DLD1 (cell line): ENCODE measurements at regions not wholly inside any gene's neighbourhood (a gene's known extent, or its start where the extent isn't known, plus 50 kb on each side); places are given as distances from the start of the nearest gene placed in this dataset.

Experiments
- in situ Hi-C: cut with HindIII; loops from 2 replicates; pipeline ENCODE4 v1.10.0; 2017; ENCODE audit warnings: low sequenced_read_pairs

DNA sequence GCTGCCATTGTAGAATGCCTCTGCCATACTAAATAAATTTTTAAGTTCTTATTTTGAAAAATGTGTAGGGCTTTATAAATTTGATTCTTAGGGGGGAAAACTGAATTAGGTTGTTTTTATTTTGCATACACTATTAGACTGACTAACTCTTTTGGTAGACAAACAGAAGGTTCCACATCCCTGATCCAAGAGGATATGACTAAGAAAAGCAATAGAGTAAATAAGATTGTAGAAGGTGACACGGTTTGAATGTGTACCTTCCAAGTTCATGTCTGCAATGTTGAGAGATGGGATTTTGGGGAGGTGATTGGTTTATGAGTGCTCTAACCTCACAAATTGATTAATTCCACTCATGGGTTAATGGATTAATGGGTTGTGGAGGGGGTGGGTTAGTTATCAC lies 127.9 kb downstream of the GLUL start:
- in situ Hi-C loops: no loop called here

DNA sequence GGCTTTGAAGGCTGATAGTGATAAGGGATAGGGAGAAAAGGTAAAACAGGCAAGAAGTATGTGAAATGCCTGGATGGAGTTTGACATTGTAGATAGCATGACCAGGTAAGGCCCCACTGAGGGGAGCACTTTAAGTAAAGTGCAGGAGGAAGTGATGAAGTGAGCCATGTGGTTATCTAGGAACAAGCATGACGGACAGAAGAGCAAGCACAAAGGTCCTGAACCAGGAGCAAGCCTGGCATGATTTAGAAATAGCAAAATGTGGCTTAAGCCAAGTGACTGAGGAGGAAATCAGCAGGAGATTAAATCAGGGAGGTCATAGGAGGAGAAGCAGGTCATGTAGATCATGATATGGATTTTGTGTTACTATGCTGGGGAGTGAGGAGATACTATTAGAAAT lies 129.2 kb downstream of the GLUL start:
- in situ Hi-C loops: no loop called here

DNA sequence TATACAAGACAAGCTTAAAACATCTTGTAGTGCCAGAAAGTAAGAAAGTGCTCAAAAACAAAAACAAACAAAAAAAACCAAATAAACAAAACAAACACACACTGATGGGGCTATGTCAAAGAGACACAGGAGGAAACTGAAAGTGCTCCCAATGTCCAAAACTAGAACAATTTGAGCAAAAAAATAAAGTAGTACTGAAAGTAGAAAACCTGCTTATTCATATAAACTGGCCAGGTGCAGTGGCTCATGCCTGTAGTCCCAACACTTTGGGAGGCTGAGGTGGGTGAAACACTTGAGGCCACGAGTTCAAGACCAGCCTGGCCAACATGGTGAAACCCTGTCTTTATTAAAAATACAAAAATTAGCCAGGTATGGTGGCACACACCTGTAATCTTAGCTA lies 129.9 kb downstream of the GLUL start:
- in situ Hi-C loops: no loop called here

DNA sequence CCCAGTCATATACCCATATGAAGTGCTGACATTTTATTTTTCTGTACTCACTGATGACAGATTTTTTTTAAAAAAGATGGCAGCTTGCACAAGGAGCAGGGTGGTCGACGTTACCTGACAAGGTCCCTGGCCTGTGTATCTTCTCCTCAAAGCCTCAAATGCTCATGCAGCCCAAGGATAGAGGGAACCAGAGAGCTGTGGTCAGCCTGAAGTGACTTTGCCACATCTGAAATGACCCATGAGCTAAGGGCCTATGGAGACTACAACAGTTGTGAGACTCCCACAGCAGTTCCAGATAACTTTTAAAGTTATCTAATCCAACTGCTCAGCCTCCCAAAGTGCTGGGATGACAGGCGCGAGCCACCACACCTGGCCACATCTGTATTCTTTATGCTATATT lies 131.1 kb downstream of the GLUL start:
- in situ Hi-C loops: no loop called here

DNA sequence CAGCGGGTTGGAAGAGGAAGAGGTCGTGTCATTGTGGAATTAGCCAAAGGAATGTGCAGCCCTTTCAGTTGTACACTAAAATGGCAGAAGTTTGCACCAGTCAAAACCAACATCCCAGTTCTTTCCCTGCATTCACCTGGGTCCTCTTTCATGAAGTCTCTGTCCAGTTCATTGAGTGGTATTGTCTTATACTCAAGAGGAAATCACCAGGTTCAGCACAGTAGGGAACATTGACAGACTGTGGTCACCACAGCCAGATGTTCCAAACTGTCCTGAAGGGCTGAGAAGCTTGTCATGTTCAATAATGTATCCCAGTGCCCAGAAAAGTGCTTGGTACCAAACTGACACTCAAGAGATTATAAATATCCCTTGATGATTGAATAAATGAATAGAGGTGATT lies 131.6 kb downstream of the GLUL start:
- in situ Hi-C loops: no loop called here

DNA sequence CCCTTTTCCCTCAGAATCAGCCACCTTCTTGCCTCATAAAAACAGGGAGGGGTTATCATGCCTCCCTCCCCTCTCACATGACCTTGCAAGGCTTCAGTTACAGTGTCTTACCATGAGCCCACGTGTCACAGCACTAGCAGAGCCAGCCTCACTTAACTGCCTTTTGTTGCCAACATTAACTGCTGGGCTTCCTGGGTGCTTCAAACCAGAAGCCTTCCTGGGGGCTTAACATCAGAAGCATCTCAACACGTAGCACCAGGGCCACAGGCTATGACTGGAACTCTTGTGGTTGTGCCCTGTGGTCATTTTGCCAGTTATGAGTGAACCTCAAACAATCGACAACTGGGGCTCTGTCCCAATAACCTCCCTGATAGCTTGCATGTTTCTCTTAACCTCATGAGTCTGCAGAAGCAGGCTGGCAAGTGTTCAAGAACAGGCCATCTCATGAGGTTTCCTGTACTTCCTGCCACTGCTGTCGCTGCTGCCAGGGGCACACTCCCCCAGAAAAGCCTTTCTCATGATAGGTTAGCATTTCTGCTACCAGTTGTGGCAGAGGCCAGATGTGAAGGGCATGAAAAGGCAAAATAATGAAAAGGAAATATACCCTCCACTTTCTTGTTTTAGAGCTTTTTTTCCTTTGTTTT lies 132.2 kb downstream of the GLUL start:
- in situ Hi-C loops: no loop called here

DNA sequence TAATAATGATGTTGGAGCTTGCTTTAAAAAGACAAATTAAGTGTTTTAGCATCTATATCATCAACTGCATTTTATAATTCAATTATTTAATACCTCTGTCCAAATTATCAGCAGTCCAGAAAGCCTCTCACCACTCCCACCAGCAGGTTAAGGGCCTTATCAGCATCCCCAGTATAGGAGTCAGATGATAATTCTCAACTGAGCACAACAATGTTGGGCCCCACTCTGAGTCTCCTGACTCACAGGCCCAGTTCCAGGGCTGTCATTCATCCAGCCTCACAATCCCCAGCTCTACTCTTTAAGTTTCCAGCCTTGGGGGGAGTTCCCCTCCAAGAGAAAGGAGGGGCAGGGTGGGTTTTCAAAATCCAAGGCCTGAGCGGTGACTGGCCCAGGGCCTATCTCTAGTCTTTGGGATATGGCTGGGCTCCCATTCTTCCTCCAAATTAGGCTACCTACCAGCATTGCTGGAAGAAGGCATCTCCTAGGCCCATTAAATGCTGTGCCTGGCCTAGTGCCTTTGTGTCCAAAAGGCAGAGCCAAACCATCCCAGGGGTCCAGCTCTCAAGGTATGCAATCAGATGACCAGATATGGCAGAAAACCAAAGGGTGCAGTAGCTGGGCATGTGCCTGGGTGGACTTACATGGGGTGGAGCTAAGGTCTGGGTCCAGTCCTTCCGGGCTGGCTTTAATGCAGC lies 134.1 kb downstream of the GLUL start:
- in situ Hi-C loops: no loop called here

DNA sequence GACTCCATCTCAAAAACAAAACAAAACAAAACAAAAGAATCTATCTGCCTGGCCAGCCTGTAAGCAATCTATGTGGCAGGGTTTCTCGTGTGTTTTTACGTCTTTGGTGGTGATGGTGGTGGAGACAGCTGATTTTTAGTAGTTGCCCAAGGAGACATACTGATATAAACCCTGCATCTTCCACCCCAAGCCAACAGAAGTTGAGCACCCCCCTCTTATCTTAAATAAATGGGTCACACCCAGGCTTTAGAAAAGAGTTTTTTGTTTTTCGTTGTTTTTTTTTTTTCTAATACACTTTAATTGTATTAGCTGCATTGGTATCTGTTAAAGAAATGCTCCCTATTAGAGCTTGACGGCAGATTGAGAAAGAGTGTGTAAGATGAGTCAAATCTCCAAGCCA lies 134.7 kb downstream of the GLUL start:
- in situ Hi-C loops: no loop called here

DNA sequence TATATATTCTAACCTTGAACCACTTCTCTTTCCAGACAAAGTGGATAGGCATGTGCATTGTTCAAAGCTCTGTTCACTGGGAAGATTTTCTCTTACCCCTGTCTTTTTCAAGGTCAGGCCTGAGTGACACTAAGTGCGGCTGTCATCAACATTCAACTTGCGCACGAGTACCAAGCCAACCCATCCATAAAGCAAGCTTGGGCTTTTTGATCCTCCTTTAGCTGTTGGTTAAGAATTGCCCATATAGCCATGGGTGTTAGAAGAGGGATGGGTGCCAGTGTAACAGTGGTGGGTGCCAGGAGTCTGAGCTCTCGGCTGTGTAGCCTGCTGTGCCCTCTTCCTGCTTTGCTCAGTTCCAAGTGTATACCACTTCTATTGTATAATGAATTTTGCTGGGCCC lies 136.1 kb downstream of the GLUL start:
- in situ Hi-C loops: no loop called here

DNA sequence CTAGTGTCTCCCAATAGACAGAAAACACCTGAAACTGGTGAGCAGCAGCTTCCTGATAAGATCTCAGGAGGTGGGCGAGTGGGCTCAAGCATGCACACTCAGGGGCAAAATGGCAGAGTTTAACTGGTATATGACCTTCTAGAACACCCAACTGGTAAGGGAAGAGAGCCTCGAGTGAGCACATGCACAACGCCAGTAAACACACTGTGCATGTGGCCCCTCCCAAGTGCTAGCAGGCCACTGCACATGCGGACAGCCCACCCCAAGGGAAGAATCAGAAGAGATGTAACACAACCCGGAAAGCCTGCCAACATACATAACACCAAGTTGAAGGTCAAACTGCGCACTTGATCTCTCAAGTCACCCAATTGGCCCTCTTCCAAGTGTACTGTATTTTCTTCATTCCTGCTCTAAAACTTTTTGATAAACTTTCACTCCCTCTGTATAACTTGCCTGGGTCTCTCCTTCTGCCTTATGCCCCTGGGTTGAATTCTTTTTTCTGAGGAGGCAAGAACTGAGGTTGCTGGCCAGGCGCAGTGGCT lies 138.2 kb downstream of the GLUL start:
- in situ Hi-C loops: no loop called here

DNA sequence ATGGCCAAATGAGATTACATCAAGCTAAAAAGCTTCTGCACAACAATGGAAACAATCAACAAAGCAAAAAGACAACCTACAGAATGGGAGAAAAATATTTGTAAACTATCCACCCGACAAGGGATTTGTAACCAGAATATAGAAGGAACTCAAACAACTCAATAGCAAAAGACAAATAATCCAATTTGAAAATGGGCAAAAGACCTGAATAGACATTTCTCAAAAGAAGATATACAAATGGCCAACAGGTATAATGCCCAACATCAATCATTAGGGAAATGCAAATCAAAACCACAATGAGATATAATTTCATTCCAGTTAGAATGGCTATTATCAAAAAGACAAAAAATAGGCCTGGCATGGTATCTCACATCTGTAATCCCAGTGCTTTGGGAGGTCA lies 140.0 kb downstream of the GLUL start:
- in situ Hi-C loops: no loop called here

DNA sequence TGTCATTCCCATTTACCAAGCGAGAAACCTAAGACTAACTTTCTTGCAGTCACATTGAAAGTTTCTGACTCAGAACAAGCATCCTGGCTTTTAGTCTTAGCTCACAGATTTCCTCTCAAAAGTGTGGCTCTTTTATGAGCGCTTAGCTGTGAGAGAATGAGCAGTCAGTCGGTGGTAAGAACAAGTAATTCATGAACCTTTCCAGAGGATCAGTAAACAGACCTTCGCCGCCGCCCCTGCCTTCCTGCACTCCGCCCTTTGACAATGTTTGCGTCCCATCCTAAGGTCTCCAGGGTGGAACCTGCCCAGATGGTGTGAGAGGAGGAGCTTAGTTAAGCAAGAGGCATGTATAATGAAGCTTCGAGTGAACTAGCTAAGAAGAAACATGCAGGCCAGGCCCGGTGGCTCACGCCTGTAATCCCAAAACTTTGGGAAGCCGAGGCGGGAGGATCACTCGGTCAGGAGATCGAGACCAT lies 142.4 kb downstream of the GLUL start:
- in situ Hi-C loops: loop anchor here (5.0 kb wide), 1 partner anchor 162 kb away; no protein-coding TSS in a partner anchor

DNA sequence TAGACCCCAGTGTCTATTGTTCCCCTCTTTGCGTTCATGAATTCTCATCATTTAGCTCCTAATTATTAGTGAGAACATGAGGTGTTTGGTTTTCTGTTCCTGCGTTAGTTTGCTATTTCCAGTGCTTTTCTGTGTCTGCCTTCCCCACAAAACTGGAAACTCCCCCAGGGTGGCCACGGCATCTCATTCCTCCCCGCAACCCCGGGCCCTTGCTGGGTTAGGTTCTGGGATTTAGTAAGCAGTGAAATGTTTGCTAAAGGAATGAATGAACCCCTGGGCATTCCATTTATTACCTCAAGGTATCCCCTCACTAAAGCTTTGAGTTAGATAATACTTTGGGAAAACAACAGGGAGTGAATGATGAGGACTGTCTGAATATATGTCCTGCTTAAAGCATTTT lies 142.9 kb downstream of the GLUL start:
- in situ Hi-C loops: loop anchor here (5.0 kb wide), 1 partner anchor 161 kb away; no protein-coding TSS in a partner anchor

DNA sequence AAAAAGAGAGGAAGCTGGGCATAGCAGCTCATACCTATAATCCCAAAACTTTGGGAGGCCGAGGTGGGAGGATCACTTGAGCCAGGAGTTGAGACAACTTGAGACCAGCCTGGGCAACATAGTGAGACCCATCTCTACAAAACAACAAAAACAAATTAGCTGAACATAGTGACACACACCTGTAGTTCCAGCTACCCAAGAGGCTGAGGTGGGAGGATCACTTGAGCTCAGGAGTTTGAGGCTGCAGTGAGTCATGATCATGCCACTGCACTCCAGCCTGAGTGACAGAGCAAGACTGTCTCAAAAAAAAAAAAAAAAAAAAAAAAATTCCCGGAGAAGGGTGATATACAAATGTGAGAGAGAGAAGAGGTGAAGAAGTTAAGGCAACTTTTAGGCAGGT lies 143.8 kb downstream of the GLUL start:
- in situ Hi-C loops: loop anchor here (5.0 kb wide), 1 partner anchor 161 kb away; no protein-coding TSS in a partner anchor

DNA sequence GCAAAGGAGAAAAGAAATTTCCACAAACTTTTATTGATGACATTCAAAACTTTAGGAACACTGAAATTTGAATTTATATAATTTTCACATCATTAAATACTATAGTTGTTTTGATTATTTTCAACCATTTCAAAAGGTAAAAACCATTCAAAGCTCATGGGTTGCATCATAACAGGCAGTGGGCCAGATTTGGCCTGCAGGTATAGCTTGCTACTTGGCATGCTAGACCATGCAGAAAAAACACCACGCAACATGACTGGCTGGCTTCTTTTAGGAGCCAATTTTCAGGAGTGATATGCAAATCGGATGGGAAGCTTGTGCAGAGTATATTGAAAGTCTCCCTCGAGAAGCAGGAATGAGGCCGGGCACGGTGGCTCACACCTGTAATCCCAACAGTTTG lies 144.8 kb downstream of the GLUL start:
- in situ Hi-C loops: loop anchor here (5.0 kb wide), 1 partner anchor 159 kb away; no protein-coding TSS in a partner anchor

DNA sequence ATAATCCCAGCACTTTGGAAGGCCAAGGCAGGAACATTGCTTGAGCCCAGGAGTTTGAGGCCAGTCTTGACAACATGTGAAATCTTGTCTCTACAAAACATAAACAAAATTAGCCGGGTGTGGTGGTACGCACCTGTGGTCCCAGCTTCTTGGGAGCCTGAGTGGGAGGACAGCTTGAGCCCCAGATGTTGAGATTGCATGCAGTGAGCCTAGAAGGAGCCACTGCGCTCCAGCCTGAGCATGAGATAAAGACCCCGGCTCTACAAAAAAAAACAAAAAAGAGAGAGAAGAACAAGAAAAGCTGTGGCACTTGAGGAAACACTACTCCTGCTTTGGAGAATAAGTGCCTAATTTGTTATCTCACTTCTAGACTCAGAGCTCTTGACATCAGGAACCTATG lies 146.6 kb downstream of the GLUL start:
- in situ Hi-C loops: loop anchor here (5.0 kb wide), 1 partner anchor 158 kb away; no protein-coding TSS in a partner anchor

DNA sequence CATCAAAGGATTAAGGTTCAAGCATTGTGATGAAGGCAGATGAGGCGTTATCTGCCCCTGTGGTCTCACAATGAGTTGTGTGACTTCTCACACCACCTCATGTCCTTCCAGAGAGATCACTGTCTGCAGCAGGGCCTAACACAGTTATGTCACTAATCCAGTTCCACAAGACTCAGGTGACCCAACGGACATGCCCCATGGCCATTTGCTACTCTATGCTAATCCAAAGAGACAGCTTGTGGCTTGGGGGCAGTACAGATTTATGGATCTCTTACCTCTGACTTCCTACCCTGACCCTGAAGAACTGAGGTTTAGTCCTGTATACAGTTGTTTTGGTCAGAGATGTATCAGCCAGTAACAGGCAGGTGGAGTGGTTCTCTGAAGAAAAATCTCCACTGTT lies 147.1 kb downstream of the GLUL start:
- in situ Hi-C loops: no loop called here

DNA sequence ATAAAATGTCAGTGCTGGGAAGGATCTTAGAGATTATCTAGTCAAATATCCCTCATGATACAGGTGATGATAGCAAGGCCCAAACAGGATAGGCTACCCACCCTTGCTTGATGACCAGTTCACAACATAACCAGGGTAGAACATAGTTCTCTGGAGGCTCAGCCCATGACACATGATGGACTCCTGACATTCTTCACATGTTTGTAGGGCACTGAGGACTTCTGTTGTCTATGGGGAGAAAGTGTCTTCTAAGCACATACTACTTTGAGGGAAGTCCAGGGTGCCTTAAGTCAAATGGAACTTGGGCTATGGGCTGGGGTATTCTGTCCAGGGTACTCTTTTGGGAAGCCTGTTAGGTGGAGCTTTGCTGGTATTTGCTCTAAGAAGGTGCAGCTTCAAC lies 148.9 kb downstream of the GLUL start:
- in situ Hi-C loops: no loop called here

DNA sequence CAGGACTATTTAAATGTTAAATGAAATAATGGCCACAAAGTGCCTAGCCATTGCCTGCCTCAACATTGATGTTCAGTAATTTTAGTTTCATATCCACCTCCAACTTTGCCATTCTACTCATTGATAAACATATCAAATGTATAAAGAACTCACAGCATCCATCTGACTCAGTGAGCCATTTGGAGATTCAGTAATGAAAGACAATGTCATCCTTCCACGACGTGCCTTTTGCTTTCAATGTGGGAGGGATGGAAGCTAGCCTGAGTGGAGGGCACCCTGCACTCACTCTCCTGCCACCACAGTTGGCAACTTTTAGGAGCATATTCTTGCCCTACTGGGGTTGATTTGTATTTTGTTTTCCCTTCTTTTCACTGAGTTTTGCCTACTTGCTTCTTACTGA lies 151.5 kb downstream of the GLUL start:
- in situ Hi-C loops: no loop called here

DNA sequence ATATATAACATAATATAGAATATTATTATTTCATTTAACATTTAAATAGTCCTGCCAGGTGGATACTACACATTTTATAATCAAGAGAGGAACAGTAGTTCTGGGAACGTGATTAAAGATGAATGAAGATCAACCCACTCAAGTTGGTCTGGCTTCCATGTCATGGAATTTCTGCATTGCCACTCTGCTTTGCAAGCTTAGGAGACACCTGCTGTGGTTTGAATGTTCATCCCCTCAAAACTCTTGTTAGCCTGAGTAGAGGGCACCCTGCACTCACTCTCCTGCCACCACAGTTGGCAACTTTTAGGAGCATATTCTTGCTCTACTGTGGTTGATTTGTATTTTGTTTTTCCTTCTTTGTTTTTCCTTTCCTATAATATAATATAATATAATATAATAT lies 153.2 kb downstream of the GLUL start:
- in situ Hi-C loops: no loop called here

DNA sequence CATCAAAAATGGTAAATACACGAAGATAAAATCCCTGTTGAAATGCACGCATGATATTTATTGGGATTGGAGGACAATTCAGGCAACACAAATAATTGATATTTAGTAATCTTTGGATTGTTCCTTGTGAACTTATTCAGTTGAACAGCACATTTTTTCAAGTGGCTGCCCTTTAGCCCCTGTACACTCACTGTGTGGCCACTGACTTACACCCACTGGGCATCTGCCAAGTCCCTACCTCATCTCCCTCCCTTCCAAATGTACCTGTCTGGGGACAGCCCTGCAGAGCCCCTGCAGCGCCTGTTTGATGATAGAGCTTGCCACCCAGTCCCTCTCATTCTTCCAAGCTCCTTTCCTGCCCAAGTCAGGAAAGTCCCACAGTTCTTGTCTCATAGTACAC lies 154.3 kb downstream of the GLUL start:
- in situ Hi-C loops: no loop called here

DNA sequence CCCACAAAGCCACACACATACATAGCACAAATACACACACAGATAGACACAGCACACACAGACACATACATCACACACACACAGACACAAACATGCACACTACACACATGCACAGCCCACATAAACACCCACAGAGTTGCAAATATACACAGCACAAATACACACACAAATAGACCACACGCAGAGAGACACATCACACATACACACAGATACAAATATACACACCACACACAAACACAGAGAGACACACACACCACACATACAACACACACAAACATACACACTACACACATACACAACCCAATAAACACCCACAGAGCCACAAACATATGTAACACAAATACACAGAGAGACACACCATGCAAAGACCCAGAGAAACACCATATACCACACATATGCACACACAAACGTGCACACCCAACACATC lies 154.9 kb downstream of the GLUL start:
- in situ Hi-C loops: no loop called here
